GM18517 (cell line): ENCODE measurements at regions not wholly inside any gene's neighbourhood (a gene's known extent, or its start where the extent isn't known, plus 50 kb on each side); places are given as distances from the start of the nearest gene placed in this dataset.

ENCODE experiments used
- ATAC-seq: cut with Tn5 transposase; IDR thresholded peaks from one replicate; pipeline ENCODE4 v1.9.1; 2021; ENCODE audit warnings: mild to moderate bottlenecking, moderate library complexity; ENCODE audit not compliant: unreplicated experiment

- no peak for ATAC-seq
These were observed 87.9 kb upstream of the HMCN1 start for GRCh38 chr1:185646202-185646683.

GRCh38 chr1:185645686-185646085, 88.5 kb upstream of the HMCN1 start:
- no peak for ATAC-seq

- no peak for ATAC-seq
These were observed 89.0 kb upstream of the HMCN1 start for GRCh38 chr1:185645162-185645640.

- ATAC-seq, result no peak
These were observed 89.7 kb upstream of the HMCN1 start for GRCh38 chr1:185644531-185644930.

GRCh38 chr1:185636848-185637247, 97.3 kb upstream of the HMCN1 start:
- peak; percentile 100 for ATAC-seq

GRCh38 chr1:185634704-185635103, 99.5 kb upstream of the HMCN1 start:
- no peak for ATAC-seq

- no peak for ATAC-seq
These were observed 101.3 kb upstream of the HMCN1 start for GRCh38 chr1:185632659-185633423.

- ATAC-seq, result no peak
These were observed 102.3 kb upstream of the HMCN1 start for GRCh38 chr1:185631843-185632242.

GRCh38 chr1:185627761-185628501, 106.3 kb upstream of the HMCN1 start:
- no peak for ATAC-seq

- ATAC-seq, result no peak
These were observed 107.0 kb upstream of the HMCN1 start for GRCh38 chr1:185627171-185627570.

GRCh38 chr1:185626344-185626743, 107.8 kb upstream of the HMCN1 start:
- no peak for ATAC-seq

GRCh38 chr1:185610954-185611353, 123.2 kb upstream of the HMCN1 start:
- ATAC-seq, result no peak

- ATAC-seq, result peak; percentile 78
These were observed 126.0 kb upstream of the HMCN1 start for GRCh38 chr1:185608177-185608576.

GRCh38 chr1:185603158-185603557, 131.0 kb upstream of the HMCN1 start:
- ATAC-seq, result peak; percentile 62

- ATAC-seq, result peak; percentile 52
These were observed 133.0 kb upstream of the HMCN1 start for GRCh38 chr1:185601189-185601588.

- ATAC-seq, result no peak
These were observed 133.6 kb upstream of the HMCN1 start for GRCh38 chr1:185600641-185601040.

- no peak for ATAC-seq
These were observed 135.9 kb upstream of the HMCN1 start for GRCh38 chr1:185598332-185598731.

- ATAC-seq, result peak; percentile 80
These were observed 138.1 kb upstream of the HMCN1 start for GRCh38 chr1:185595835-185596667.

- ATAC-seq, result no peak
These were observed 139.3 kb upstream of the HMCN1 start for GRCh38 chr1:185594786-185595410.

- ATAC-seq, result no peak
These were observed 140.9 kb upstream of the HMCN1 start for GRCh38 chr1:185593271-185593670.

- ATAC-seq, result no peak
These were observed 148.4 kb upstream of the HMCN1 start for GRCh38 chr1:185585770-185586169.
